Mucosa of descending colon (tissue), 3 donors: ENCODE measurements at regions not wholly inside any gene's neighbourhood (a gene's known extent, or its start where the extent isn't known, plus 50 kb on each side); places are given as distances from the start of the nearest gene placed in this dataset.

Source experiments
- ATAC-seq: fragments of 200-7000 bp; cut with Tn5 transposase; one replicate; pipeline ENCODE4 v1.9.1; 2020; ENCODE audit warnings: mild to moderate bottlenecking, moderate library complexity
- DNase-seq, 3 donors: peaks; one replicate each; pipeline ENCODE4 v3.0.0-alpha.2; 2020
- H3K36me3 ChIP-seq: fragments of 200-600 bp; one replicate; pipeline ENCODE4 v1.8.0; 2021; ENCODE audit warnings: low read depth, mild to moderate bottlenecking
- H3K4me1 ChIP-seq: fragments of 200-600 bp; one replicate; pipeline ENCODE4 v1.8.0; 2021; ENCODE audit warnings: low read depth, mild to moderate bottlenecking
- H3K4me3 ChIP-seq: fragments of 200-600 bp; one replicate; pipeline ENCODE4 v1.8.0; 2021; ENCODE audit warnings: mild to moderate bottlenecking
- H3K9me3 ChIP-seq: fragments of 200-600 bp; one replicate; pipeline ENCODE4 v1.8.0; 2021; ENCODE audit warnings: mild to moderate bottlenecking
- intact Hi-C, 2 donors: fragments of 100-400 bp; cut with DNase I in 1 of 2; cut with micrococcal nuclease in 1 of 2; formaldehyde crosslinking; loops; one replicate each; pipeline versions ENCODE4 v1.11.0 to v1.11.1; 2022; cut with DNase I, micrococcal nuclease
- TF ChIP-seq, protein P1 (sequence below): fragments of 200-600 bp; IDR thresholded peaks from one replicate; pipeline ENCODE4 v1.8.0; 2022; ENCODE audit warnings: antibody characterized with exemption, mild to moderate bottlenecking
- donor health status: DM: no; HTN: no; CAD: no; lungs with moderate emphysema.
- donor health status: DM: no; HTN: no; CAD: no.
- donor health status: DM: no; HTN: yes; CAD: no.

GRCh38 chr14:57085043-57085442 lies 183.7 kb downstream of the EXOC5 start:
- H3K4me1 ChIP-seq, result no peaks in the 10 kb centered on the region
- H3K4me3 ChIP-seq, result no peak overlapping the region
- H3K36me3 ChIP-seq, result no peaks in the 10 kb centered on the region
- intact Hi-C loops, result loop anchor here in 1 of 2 donors (10.0 kb wide), 1 partner anchor 1340 kb away; no protein-coding TSS in a partner anchor
- no peak for ATAC-seq
- H3K9me3 ChIP-seq, result no peaks in the 10 kb centered on the region
- TF ChIP-seq, protein P1, sequence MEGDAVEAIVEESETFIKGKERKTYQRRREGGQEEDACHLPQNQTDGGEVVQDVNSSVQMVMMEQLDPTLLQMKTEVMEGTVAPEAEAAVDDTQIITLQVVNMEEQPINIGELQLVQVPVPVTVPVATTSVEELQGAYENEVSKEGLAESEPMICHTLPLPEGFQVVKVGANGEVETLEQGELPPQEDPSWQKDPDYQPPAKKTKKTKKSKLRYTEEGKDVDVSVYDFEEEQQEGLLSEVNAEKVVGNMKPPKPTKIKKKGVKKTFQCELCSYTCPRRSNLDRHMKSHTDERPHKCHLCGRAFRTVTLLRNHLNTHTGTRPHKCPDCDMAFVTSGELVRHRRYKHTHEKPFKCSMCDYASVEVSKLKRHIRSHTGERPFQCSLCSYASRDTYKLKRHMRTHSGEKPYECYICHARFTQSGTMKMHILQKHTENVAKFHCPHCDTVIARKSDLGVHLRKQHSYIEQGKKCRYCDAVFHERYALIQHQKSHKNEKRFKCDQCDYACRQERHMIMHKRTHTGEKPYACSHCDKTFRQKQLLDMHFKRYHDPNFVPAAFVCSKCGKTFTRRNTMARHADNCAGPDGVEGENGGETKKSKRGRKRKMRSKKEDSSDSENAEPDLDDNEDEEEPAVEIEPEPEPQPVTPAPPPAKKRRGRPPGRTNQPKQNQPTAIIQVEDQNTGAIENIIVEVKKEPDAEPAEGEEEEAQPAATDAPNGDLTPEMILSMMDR, result no peak
- no peak for DNase-seq

DNA sequence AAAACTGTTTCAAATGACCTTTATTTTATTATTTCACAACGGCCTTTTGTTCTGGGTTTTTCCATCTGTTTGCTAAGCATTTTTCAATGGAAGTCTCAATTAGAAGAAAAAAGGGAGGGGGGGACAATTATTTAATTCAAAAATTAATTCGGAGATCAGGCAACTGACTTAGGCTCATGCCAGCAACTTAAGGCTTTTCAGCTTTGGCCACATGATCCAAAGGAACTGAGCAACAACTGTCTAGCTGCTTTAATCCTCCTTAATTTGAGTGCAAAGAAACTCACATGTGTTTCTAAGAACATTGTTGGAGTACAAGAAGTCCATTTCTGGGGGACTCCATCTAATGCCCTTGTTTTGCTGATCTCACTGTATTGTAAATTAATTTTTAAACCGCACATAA lies 188.0 kb downstream of the EXOC5 start:
- ATAC-seq (no peak), DNase-seq (no peak)
- Histone ChIP-seq H3K36me3 (no peaks in the 10 kb centered on the region), H3K4me3 (no peak overlapping the region), H3K9me3 (no peaks in the 10 kb centered on the region), H3K4me1 (no peaks in the 10 kb centered on the region)
- intact Hi-C loops, result loop anchor here in 1 of 2 donors (10.0 kb wide), 1 partner anchor 1336 kb away; no protein-coding TSS in a partner anchor
- TF ChIP-seq, protein P1, result no peak

GRCh38 chr14:57078054-57078453 lies 190.7 kb downstream of the EXOC5 start:
- no peak for DNase-seq
- no peak overlapping the region for H3K4me3 ChIP-seq
- TF ChIP-seq, protein P1, result no peak
- H3K9me3 ChIP-seq, result no peaks in the 10 kb centered on the region
- intact Hi-C loops, result no loop called here
- ATAC-seq, result no peak
- no peaks in the 10 kb centered on the region for H3K4me1 ChIP-seq
- H3K36me3 ChIP-seq, result no peaks in the 10 kb centered on the region

DNA sequence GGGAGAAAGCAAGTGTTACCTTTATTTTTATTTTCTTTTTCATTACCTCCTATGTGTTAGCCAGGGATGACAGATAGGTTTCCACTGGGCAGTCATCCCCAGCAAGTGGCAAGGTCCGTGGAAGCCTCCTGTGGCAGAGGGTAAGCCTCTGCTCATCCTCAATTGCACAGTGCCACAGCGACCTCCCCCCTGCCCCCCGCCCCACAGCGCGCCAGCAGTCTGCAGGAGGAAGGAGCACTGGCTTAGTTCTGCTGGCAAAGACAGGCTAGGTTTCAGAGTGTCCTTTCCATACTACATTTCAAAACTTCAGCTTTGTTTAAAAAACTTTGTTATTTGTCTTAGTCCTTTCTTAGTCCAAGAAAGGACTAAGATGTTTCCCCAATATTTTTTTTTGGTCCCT lies 194.7 kb downstream of the EXOC5 start:
- DNase-seq, result no peak
- intact Hi-C loops, result no loop called here
- no peak for ATAC-seq
- no peaks in the 10 kb centered on the region for H3K36me3 ChIP-seq
- H3K9me3 ChIP-seq, result no peaks in the 10 kb centered on the region
- H3K4me3 ChIP-seq, result no peak overlapping the region
- H3K4me1 ChIP-seq, result no peaks in the 10 kb centered on the region
- TF ChIP-seq, protein P1, result no peak

GRCh38 chr14:57071639-57072038 lies 197.1 kb downstream of the EXOC5 start:
- Histone ChIP-seq H3K4me1 (no peaks in the 10 kb centered on the region), H3K4me3 (no peak overlapping the region), H3K9me3 (no peaks in the 10 kb centered on the region), H3K36me3 (no peaks in the 10 kb centered on the region)
- DNase-seq (no peak), ATAC-seq (no peak)
- TF ChIP-seq, protein P1, result no peak
- intact Hi-C loops, result no loop called here

GRCh38 chr14:57069702-57070101 lies 199.0 kb downstream of the EXOC5 start:
- Histone ChIP-seq H3K9me3 (no peaks in the 10 kb centered on the region), H3K36me3 (no peaks in the 10 kb centered on the region), H3K4me1 (no peaks in the 10 kb centered on the region), H3K4me3 (no peak overlapping the region)
- DNase-seq, result no peak
- intact Hi-C loops, result no loop called here
- TF ChIP-seq, protein P1, result no peak
- ATAC-seq, result no peak
